GM19025 (cell line): ENCODE measurements at regions not wholly inside any gene's neighbourhood (a gene's known extent, or its start where the extent isn't known, plus 50 kb on each side); places are given as distances from the start of the nearest gene placed in this dataset.
"Not testable (repeated sequence)": the region's sequence is repeated elsewhere in the genome, so short reads cannot be mapped to it uniquely, and the experiment has no call there.

Experiments used
- ATAC-seq: cut with Tn5 transposase; IDR thresholded peaks from one replicate; pipeline ENCODE4 v1.9.1; 2021; ENCODE audit warnings: mild to moderate bottlenecking, low read depth, moderate library complexity; ENCODE audit not compliant: unreplicated experiment

DNA sequence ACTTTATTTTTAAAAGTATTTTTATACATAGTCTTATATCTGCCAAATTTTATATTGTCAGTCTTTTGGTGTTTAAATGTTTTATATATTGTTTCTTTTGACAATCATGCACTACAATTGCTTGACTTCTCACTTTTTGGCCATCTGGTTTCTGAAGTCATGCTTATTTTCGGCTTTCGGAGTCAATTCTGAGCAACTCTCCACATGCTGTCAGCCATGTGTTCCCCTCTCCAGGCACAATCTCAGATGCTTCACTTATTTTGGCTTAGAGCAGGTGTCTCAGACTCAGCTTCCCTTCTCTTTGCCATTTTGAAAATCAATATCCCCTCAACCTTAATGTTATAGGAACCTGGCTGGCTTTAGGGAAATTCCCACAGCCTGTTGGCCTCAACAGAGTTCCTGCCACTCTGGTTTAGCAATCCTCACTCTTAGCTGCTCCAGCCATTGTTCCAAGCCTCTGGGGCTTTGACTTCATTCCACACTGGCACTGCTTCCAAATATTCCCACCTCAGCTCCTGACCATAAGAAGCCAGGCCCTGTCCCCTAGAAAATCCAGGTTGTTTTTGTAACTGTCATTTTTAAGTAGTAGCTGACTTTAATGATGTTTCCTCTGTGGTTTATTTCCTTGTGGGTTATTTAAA lies 125.5 kb upstream of the FAR2 start:
- no peak for ATAC-seq

DNA sequence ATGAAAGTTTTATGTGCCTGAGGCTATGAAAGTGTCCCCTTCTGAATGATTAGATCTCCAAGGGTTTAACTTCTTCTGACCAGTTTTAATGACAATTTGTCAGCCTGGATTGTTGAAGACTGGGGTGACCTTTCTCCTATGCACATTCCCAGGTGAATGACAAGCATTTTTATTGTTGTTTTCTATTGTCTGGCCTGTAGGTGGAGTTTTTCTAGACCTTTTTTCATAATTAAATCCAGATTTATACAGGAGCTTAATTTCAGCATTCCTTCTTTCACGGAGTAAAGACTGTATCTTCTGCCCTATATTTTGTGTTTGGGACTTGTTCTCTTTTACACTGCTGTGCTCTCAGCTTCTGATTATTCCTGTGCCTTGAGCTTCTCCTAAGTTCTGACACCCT lies 125.0 kb upstream of the FAR2 start:
- no peak for ATAC-seq

DNA sequence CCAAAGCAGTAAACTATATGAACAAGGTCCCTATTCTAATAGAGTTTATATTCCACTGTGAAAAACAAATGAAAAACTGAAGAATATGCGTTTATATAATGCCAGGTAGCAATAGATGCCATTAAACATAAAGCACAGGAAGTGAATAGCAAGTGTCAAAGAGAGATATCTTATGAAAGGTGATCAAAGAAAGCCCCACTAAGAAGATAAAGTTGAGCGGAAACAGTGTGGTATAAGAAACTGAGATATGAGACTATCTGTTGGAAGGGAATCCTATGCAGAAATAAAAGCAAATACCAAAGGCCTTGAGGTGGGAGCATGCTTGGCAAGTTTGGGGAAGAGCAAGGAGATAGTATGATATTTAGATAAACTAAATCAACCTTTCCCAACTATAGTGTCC lies 123.1 kb upstream of the FAR2 start:
- ATAC-seq: no peak

DNA sequence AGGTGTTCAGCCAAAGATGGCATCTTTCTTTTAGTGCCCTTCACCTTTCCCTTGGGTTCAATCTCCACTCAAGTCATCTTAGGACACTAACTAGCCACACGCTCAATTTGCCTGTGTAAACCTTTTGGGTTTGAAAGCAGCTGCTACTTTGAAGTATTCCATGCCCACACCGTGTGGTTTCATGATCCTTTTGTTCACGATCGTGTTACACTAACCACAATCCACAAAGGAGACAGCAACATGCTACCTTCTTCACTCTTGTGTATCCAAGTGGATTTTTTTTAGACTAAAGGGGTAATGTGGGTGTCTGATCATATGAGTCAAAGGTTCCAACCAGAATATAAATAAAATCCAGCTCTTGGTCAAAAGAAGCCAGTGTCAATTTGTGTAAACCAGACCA lies 122.7 kb upstream of the FAR2 start:
- no peak for ATAC-seq

DNA sequence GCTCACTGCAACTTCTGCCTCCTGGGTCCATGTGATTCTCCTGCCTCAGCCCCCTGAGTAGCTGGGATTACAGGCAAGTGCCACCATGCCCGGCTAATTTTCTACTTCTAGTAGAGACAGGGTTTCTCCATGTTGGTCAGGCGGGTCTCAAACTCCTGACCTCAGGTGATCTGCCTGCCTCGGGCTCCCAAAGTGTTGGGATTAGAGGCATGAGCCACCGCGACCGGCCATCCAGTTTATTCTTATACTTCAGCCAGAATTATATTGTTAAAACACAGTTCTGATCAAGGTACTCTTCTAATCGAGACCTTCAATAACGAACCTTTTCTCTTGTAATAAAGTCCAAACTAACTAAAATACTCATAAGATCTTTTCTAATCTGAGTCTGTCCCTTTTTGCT lies 119.6 kb upstream of the FAR2 start:
- ATAC-seq: not testable (repeated sequence)

DNA sequence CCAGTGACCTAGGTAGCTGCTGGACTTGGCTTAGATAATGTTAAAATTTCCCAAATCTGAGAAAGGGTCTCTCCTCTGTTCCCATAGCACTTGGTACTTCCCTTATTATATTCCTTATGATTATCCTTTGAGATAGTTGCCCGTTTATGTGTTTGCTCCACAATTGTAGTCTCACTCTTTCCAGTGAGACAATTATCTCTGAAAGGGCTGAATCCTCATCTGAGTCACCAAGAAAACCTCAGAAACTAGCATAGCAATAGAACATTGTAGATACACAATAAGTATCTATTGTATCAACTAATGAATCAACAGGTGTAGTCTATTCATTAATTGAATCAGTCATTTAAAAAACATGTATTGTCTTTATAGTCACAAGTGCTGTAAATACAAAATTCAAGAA lies 119.1 kb upstream of the FAR2 start:
- no peak for ATAC-seq

DNA sequence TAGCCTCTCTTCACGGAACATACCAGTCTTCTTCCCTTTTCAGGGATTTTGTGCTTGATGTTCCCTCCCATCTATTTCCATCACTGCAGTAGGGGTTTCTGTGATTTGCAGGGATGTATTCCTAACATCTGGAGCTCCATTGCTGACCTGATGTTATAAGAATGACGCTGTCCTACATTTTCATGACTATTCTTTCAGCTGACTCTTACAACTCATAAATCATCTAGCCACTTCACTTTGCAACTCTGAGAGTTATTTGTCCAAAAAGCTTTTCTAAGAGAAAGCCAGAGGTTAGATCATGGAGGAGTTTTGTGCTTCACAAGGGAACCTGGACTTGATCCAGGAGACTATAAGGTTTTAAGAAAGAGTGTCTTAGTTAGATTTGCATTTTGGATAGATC lies 116.6 kb upstream of the FAR2 start:
- ATAC-seq: no peak

DNA sequence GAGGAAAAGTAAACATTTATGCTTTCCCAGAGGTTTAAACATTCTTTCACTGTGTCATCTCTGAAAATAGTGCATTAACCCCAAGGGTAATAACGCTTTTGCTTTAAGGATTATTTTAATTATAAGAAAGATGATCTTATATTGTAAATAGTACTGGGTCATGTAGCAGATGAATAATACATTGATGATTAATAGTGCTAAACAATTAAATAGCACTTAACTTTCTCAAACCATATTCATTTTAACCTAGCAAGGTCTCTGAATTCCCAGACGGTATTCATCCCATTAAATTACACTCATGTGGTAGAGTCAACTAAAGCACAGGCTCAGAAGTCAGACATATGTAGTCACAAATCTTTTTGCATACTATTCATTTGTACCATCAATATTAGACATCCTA lies 115.6 kb upstream of the FAR2 start:
- ATAC-seq: no peak

DNA sequence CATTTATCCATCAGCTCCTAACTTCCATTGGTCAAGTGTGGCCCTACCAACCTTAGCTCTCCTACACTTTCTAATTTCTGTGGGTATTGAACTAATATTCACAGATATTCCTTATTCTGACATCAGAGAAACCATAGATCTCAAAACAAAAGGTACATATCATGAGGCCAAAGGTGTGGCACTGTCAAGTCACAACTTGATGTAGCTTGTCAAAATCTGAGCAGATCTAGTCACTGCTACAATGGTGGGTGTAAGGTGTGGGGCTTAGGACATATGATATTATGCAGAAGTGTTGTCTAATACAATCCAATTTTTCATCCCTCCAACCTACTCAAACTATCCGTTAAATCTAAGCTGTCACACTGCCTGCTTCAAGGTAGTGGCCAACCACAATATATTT lies 114.0 kb upstream of the FAR2 start:
- ATAC-seq: no peak

DNA sequence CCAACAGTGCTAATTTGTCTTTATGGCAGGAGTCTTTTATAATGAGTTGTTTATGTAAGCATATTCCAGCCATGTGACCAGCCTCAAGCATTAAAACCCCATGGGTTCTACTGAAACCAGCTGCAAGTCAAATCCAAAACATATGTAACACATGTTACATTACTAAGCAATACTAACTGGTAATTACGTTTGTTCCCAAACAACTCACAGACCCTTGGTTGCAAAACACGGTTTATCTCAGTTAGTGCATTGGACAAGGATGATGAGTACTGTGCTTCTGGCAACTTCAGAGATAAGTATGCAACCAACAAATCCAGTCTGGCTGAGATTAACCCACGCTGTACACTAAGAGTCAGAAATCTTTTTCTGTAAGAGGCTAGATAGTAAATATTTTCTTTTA lies 110.1 kb upstream of the FAR2 start:
- ATAC-seq: no peak

DNA sequence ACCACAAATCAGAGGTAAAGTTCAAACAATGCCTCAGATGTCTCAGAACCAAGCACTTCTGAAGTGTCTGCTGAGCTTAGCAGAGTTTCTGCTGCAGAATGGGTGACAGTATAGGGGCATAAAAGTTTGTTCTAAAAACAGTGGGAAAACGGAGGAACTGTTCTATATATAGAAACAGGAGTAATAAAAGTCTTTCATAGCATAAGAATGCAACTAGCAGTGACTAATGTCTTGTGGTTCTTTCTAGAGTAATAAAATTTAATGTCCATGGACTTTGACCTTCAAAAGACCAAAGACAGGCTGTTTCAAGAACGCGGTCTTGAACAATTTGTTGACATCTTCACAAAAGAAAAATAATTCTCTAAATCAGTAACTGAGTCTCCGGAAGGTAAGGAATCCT lies 107.5 kb upstream of the FAR2 start:
- no peak for ATAC-seq

DNA sequence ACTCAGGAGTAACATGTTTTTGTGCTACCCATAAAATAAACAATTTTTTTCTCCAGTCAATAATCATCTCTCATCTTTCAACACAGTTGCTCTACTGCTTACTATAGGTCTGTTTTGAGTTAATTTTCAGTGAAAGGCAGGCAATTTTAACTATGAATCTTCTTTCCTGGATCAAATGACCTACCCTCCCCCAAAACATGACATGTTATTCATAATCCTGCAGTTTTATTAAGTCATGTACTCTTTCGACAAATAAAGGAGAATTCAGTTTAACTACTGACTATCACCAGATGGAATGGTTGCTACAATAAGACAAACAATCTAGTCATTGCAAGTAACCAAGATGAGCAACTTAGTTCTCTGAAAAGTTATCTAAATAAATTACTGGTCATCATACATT lies 106.0 kb upstream of the FAR2 start:
- ATAC-seq: no peak

DNA sequence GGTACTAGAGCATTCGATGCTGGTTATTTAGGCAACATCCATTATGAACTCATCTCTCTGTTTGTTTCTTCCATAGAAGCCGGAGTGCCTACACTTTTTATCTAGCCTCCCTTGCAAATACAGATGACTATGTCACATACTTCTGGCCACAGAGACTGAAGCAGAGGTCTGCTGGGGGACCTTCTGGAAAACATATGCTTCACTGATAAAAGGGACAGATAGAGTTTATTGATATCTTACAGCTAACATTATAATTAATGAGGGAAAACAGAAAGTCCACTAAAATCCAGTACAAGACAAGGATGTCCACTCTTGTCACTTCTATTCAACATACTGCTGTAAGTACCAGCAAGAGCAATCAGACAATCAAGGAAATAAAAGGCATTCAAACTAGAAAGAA lies 104.3 kb upstream of the FAR2 start:
- ATAC-seq: no peak

DNA sequence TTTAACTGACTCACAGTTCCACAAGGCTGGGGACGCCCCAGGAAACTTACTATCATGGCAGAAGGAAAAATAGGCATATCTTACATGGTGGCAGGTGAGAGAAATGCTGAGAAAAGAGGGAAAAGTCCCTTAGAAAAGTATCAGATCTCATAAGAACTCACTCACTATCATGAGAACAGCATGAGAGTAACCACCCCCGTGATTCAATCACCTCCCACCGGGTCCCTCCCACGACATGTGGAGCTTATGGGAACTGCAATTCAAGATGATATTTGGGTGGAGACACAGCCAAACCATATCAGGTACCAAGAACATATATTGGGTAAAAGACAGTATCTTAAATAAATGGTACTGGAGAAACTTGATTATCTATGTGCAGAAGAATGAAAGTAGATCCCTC lies 100.3 kb upstream of the FAR2 start:
- ATAC-seq: no peak

DNA sequence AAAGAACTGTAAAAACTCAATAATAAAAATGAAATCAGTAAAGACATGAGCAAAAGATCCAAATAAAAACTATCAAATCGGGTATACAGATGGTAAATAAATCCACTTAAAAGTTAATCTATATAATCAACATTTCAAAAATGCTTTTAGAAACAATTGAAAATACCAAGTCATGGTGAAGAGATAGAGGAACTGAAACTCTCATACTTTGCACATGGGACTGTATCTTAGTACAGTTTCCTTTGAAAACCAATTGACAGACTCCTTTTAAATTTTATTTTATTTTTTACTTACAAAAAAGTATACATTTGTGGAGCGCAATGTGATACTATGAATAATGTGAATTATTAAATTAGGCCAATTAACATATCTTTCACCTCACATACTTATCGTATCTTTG lies 98.6 kb upstream of the FAR2 start:
- ATAC-seq: no peak

DNA sequence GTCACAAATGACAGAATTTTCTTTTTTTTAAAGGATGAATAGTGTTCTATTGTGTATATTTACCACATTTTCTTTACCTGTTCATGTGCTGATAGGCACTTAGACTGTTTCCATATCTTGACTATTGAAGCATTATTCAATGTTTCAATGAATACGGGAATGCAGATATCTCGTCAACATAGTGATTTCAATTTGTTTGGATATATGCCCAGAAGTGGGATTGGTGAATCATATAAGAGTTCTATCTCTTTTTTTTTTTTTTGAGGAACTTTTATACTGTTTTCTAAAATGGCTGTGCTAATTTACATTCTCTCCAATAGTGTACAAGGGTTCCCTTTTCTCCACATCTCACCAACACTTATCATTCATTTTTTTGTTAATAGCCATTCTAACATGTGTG lies 97.9 kb upstream of the FAR2 start:
- ATAC-seq: no peak

DNA sequence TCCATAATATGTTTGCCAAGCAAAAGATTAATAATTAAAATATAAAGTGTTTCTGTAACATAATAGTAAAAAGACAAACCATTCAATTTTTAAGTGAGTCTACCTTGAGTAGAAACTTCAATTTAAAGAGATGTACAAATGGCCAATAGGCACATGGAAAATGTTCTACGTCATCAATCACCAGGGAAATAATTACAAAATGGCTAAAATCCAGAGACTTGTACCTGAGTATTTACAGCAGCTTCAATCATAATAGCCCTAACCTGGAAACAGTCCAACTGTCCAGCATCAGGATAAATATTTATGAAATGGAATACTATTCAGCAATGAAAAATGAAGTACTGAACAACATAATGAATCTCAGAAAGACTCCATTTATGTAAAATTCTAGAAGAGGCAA lies 95.5 kb upstream of the FAR2 start:
- ATAC-seq: no peak

DNA sequence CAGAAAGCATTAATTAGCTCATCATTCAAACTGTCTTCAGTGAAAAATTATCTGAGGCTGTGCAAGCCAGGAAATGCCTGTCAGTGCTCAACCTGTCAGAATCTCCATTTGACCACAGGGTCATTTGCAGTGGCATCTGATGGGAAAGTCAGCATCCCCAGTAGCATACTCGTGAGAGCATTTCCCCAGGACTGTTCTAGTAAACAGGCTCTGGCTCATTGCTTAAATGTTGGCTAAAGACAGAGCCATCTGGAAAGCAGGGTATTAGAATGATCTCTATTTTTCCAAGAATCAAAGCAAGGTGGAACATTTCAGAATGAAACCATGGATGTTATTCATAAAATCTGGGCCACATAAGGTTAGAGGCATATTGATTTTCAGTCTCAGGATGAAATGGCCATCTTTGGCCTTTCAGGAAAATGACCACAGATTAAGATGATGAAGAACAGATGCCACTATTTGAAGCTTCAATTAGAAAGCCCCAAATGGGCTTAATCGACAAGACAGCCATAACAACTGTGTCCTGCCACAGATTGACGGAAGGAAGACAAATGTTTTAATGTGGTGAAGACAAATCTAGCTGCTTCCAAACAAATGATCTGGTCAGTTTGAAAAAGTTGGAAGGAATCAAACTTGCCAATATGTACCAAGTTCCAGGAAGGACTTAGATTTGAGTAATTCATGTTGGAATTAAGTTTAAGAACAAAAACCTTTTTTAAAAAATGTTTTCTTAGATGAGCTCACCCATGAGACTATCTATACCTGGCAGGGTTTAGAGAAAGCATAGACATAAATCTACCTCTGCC lies 94.0 kb upstream of the FAR2 start:
- ATAC-seq: no peak

DNA sequence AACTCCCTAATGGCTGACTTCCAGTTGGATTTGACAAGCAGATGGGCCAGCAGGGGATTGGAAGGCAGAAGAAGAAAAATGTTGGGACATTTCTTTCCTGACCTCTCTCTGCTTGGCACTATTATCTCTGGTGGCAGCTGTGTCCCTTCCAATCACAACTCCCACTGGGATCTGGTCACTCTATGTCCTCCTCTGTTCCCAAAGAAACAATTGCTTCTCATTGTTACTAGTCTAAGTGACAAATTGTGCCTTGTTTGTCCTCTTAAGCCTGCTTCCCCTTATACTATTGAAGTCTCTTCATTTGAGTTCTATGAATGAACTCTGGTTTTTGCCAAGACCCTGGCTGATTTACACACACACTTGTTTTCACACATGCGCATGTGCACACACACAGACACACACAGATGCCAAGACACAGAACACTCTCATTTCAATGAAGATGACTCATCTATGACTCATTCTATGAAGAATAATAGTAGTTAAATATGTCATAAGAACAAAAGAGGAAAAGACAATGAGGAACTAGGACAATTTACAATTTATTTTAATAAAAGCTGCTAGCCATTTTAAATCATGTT lies 83.0 kb upstream of the FAR2 start:
- ATAC-seq: no peak

DNA sequence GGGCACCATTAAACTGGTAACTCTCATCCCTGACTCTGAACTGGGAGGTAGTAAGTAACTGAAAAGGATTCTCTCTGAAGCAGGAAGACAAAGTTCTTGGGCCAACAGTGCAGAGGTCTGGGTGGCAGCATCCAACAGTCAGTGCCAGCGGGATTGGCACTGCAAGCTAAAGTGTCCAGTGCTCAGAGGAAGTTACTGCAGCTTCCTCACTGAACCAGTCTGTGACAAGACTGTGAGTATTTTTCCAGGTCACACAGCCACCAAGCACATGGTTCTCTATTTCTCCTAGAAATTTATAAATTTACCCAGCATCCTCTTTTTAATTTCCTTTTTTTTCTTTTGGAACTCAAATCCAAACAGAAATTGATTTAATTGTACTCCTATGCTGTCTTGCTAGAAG lies 81.6 kb upstream of the FAR2 start:
- no peak for ATAC-seq

DNA sequence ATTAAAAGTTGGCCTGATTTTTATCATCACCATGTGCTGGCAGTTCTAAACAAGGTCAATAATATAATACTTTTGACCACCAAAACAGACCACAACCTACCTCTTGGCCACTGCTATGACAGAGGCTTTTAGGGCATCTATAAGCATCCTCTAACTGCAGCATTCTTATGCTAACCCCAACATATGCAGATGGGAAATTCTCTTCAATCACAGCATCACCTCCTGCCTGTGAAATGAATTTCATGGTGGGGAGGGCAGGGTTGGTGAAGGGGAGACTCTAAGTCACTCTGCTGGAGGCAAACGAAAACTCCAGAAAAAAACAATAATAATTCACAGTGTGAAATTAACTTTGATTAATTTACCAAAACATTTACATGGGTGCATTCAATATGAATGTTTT lies 78.8 kb upstream of the FAR2 start:
- no peak for ATAC-seq

DNA sequence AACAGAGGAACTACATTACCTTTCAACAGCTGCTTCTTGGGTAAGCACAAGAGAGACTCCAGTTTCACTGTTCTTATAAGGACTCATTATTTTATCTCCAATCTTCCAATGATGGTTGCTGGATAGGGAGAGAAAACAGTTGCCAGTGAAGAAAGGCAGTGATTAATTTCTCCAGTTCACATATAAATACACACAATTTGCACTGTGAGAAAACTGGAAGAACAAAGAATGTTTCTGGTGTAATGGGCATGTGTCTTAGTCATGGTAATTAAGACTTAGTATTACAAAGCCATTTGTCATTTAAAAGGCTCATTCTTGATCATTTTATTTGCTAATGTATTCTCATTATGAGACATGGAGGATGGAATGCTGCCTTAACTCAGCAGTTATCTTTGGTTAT lies 78.0 kb upstream of the FAR2 start:
- ATAC-seq: no peak
